ENCODE measurements at regions not wholly inside any gene's neighbourhood (a gene's known extent, or its start where the extent isn't known, plus 50 kb on each side); places are given as distances from the start of the nearest gene placed in this dataset.
"Not testable (repeated sequence)": the region's sequence is repeated elsewhere in the genome, so short reads cannot be mapped to it uniquely, and the experiment has no call there.

DNA sequence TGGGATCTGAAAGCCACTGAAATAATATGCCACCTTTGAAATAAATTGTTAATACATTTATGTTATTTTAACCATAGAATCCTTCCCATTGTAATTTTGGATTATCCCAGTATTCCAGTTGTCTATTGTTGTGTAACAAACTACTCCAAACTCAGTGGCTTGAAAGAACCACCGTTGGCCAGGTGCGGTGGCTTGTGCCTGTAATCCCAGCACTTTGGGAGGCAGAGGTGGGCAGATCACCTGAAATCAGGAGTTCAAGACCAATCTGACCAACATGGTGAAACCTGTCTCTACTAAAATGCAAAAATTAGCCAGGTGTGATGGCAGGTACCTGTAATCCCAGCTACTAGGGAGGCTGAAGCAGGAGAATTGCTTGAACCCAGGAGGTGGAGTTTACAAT, 217.6 kb downstream of the IRX2 start:
- TF ChIP-seq POLR2AphosphoS5, POLR2A (IDR thresholded peaks at IDR 0.05): not testable (repeated sequence)
- TF ChIP-seq, protein P1, sequence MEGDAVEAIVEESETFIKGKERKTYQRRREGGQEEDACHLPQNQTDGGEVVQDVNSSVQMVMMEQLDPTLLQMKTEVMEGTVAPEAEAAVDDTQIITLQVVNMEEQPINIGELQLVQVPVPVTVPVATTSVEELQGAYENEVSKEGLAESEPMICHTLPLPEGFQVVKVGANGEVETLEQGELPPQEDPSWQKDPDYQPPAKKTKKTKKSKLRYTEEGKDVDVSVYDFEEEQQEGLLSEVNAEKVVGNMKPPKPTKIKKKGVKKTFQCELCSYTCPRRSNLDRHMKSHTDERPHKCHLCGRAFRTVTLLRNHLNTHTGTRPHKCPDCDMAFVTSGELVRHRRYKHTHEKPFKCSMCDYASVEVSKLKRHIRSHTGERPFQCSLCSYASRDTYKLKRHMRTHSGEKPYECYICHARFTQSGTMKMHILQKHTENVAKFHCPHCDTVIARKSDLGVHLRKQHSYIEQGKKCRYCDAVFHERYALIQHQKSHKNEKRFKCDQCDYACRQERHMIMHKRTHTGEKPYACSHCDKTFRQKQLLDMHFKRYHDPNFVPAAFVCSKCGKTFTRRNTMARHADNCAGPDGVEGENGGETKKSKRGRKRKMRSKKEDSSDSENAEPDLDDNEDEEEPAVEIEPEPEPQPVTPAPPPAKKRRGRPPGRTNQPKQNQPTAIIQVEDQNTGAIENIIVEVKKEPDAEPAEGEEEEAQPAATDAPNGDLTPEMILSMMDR (IDR thresholded peaks at IDR 0.05 in 8 of 11, conservative IDR thresholded peaks at IDR 0.05 in 3 of 11) = not testable (repeated sequence)

Data from spleen (tissue), 7 donors.